Panc1 (cell line): ENCODE measurements at regions not wholly inside any gene's neighbourhood (a gene's known extent, or its start where the extent isn't known, plus 50 kb on each side); places are given as distances from the start of the nearest gene placed in this dataset.

ENCODE experiments used
- POLR2AphosphoS5 ChIP-seq: IDR thresholded peaks from 2 replicates; pipeline ENCODE4 v1.6.1; 2012; ENCODE audit warnings: mild to moderate bottlenecking, low read depth, low read length, moderate library complexity
- SIN3A ChIP-seq: IDR thresholded peaks from 2 replicates; pipeline ENCODE4 v1.6.1; 2012; ENCODE audit warnings: low read depth, mild to moderate bottlenecking, low read length, moderate library complexity, borderline replicate concordance; ENCODE audit not compliant: insufficient read depth
- TCF7L2 ChIP-seq: IDR thresholded peaks from 2 replicates; pipeline ENCODE4 v1.6.1; 2011; ENCODE audit warnings: mild to moderate bottlenecking, low read depth, low read length, inconsistent platforms
- TF ChIP-seq, protein P1 (sequence below), 2 experiments: IDR thresholded peaks; 2 replicates each; pipeline ENCODE4 v1.6.1; 2011 to 2012; ENCODE audit warnings: low read depth in 2 of 2, control low read depth in 1 of 2, low read length in 1 of 2, mild to moderate bottlenecking in 1 of 2, moderate library complexity in 1 of 2; ENCODE audit not compliant: insufficient read depth in 1 of 2
- TF ChIP-seq, protein P2 (sequence below): fragments of 450-650 bp; IDR thresholded peaks from 2 replicates; pipeline ENCODE4 v1.5.1; 2017; ENCODE audit warnings: mild to moderate bottlenecking

DNA sequence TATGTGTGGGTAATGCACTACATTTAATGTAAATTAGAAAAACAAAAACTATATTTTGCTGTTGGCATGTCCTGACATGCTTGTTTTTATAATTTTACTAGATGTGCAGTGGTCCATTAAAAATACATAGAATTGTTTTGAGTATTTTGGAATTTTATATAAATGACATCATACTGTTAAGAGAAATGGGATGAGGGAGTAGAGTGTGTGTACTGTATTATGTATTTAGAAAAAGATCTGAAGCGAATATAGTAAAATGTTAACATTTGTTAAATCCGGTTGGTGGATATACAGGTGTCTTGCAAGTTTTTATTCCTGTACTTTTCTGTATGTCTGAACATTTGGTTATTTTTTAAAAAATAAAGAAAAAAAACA lies 288.4 kb upstream of the SATB1 start:
- TF ChIP-seq, protein P1, sequence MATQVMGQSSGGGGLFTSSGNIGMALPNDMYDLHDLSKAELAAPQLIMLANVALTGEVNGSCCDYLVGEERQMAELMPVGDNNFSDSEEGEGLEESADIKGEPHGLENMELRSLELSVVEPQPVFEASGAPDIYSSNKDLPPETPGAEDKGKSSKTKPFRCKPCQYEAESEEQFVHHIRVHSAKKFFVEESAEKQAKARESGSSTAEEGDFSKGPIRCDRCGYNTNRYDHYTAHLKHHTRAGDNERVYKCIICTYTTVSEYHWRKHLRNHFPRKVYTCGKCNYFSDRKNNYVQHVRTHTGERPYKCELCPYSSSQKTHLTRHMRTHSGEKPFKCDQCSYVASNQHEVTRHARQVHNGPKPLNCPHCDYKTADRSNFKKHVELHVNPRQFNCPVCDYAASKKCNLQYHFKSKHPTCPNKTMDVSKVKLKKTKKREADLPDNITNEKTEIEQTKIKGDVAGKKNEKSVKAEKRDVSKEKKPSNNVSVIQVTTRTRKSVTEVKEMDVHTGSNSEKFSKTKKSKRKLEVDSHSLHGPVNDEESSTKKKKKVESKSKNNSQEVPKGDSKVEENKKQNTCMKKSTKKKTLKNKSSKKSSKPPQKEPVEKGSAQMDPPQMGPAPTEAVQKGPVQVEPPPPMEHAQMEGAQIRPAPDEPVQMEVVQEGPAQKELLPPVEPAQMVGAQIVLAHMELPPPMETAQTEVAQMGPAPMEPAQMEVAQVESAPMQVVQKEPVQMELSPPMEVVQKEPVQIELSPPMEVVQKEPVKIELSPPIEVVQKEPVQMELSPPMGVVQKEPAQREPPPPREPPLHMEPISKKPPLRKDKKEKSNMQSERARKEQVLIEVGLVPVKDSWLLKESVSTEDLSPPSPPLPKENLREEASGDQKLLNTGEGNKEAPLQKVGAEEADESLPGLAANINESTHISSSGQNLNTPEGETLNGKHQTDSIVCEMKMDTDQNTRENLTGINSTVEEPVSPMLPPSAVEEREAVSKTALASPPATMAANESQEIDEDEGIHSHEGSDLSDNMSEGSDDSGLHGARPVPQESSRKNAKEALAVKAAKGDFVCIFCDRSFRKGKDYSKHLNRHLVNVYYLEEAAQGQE (IDR thresholded peaks at IDR 0.05; ENCODE audit: insufficient read depth in 1 of 2, low read depth in 2 of 2, low read length in 1 of 2): no peak
- TF ChIP-seq, protein P2, sequence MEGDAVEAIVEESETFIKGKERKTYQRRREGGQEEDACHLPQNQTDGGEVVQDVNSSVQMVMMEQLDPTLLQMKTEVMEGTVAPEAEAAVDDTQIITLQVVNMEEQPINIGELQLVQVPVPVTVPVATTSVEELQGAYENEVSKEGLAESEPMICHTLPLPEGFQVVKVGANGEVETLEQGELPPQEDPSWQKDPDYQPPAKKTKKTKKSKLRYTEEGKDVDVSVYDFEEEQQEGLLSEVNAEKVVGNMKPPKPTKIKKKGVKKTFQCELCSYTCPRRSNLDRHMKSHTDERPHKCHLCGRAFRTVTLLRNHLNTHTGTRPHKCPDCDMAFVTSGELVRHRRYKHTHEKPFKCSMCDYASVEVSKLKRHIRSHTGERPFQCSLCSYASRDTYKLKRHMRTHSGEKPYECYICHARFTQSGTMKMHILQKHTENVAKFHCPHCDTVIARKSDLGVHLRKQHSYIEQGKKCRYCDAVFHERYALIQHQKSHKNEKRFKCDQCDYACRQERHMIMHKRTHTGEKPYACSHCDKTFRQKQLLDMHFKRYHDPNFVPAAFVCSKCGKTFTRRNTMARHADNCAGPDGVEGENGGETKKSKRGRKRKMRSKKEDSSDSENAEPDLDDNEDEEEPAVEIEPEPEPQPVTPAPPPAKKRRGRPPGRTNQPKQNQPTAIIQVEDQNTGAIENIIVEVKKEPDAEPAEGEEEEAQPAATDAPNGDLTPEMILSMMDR: no peak
- no peak for TF ChIP-seq TCF7L2
- TF ChIP-seq POLR2AphosphoS5: no peak
- TF ChIP-seq SIN3A: no peak
